ENCODE measurements at regions not wholly inside any gene's neighbourhood (a gene's known extent, or its start where the extent isn't known, plus 50 kb on each side); places are given as distances from the start of the nearest gene placed in this dataset.
"Not testable (repeated sequence)": the region's sequence is repeated elsewhere in the genome, so short reads cannot be mapped to it uniquely, and the experiment has no call there.

- 35 to 69% (median 46%) methylated on average over 2 of the region's 2 CpGs for WGBS, 5 donors
These were observed 261.5 kb downstream of the ADGRL2 start for GRCh38 chr1:82062206-82062605.

DNA sequence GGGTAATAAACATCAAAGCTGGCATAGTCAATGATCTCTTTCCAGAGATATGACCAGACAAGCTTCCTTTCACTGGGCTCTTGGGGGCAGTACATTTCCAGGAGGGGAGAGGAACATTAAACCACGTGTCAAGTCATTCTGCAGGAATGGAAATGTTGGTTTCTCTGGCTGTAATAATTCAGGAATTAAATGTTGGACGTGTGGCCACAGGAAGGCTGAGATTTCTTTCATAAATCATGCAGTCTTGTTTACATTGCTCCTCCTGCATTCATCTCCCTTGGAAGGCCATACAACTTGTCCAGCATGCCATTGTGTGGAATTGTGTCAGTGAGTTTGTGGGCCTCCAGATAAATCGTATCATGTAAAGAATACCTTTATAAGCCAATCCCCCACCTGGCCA lies 259.2 kb downstream of the ADGRL2 start:
- Histone ChIP-seq H3K9me3 (no peaks in the 10 kb centered on the region), H3K36me3 (no peaks in the 10 kb centered on the region), H3K27ac (no peak overlapping the region), H3K4me3 (no peak overlapping the region), H3K27me3 (no peaks in the 10 kb centered on the region), H3K4me1 (no peaks in the 10 kb centered on the region)
- WGBS, 5 donors, result 43 to 66% (median 57%) methylated on average over 3 of the region's 3 CpGs
- no peak for DNase-seq
- intact Hi-C loops (cut with DNase I; ENCODE audit: low total_unique reads), result no loop called here
- TF ChIP-seq EP300 (IDR thresholded peaks at IDR 0.05) (no peak), POLR2AphosphoS5 (IDR thresholded peaks at IDR 0.05) (no peak), POLR2A (IDR thresholded peaks at IDR 0.05) (no peak)
- TF ChIP-seq, protein P1, sequence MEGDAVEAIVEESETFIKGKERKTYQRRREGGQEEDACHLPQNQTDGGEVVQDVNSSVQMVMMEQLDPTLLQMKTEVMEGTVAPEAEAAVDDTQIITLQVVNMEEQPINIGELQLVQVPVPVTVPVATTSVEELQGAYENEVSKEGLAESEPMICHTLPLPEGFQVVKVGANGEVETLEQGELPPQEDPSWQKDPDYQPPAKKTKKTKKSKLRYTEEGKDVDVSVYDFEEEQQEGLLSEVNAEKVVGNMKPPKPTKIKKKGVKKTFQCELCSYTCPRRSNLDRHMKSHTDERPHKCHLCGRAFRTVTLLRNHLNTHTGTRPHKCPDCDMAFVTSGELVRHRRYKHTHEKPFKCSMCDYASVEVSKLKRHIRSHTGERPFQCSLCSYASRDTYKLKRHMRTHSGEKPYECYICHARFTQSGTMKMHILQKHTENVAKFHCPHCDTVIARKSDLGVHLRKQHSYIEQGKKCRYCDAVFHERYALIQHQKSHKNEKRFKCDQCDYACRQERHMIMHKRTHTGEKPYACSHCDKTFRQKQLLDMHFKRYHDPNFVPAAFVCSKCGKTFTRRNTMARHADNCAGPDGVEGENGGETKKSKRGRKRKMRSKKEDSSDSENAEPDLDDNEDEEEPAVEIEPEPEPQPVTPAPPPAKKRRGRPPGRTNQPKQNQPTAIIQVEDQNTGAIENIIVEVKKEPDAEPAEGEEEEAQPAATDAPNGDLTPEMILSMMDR (IDR thresholded peaks at IDR 0.05), result no peak

More at GRCh38 chr1:82062206-82062605, 261.5 kb downstream of the ADGRL2 start:
- intact Hi-C loops (cut with DNase I; ENCODE audit: low total_unique reads), result no loop called here
- Histone ChIP-seq H3K4me3 (no peak overlapping the region), H3K27ac (no peak overlapping the region), H3K27me3 (no peaks in the 10 kb centered on the region), H3K4me1 (no peaks in the 10 kb centered on the region), H3K9me3 (no peaks in the 10 kb centered on the region), H3K36me3 (no peaks in the 10 kb centered on the region)
- TF ChIP-seq POLR2A (IDR thresholded peaks at IDR 0.05), result no peak
- no peak for DNase-seq

GRCh38 chr1:82057011-82057410 lies 256.3 kb downstream of the ADGRL2 start:
- Histone ChIP-seq H3K27me3 (no peaks in the 10 kb centered on the region), H3K27ac (no peak overlapping the region), H3K4me1 (no peaks in the 10 kb centered on the region), H3K36me3 (no peaks in the 10 kb centered on the region), H3K4me3 (no peak overlapping the region), H3K9me3 (no peaks in the 10 kb centered on the region)
- no peak for DNase-seq
- intact Hi-C loops (cut with DNase I; ENCODE audit: low total_unique reads), result no loop called here
- TF ChIP-seq POLR2AphosphoS5 (IDR thresholded peaks at IDR 0.05), result no peak
- TF ChIP-seq, protein P1 (IDR thresholded peaks at IDR 0.05), result no peak
- no peak for TF ChIP-seq POLR2A (IDR thresholded peaks at IDR 0.05)
- TF ChIP-seq EP300 (IDR thresholded peaks at IDR 0.05), result no peak
- WGBS, 5 donors, result 84 to 92% (median 90%) methylated on average over 4 of the region's 4 CpGs

- intact Hi-C loops (cut with DNase I; ENCODE audit: low total_unique reads); H3K36me3 ChIP-seq; H3K9me3 ChIP-seq; H3K4me1 ChIP-seq; H3K27ac ChIP-seq; H3K27me3 ChIP-seq; H3K4me3 ChIP-seq; DNase-seq: not testable (repeated sequence)
- 85 to 93% (median 91%) methylated on average over 4 of the region's 4 CpGs for WGBS, 5 donors
These were observed 254.6 kb downstream of the ADGRL2 start for GRCh38 chr1:82055375-82055774.

DNA sequence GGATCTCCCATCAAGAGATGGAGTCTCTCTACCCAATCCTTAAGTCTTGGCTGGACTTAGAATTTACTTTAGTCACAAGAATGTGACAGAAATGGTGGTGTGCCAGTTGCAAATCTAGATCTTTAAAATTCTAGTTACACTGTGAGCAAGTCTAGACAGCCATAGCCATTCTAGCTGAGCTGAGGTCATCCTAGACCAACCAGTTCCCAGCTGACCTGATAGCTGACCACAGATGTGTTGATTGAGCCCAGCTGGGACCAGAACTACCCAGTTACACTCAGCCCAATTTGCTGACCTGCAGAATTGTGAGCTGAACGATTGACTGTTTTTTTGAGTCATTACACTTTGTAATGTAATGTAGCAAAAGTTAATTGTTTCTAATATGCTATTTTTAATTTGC lies 251.8 kb downstream of the ADGRL2 start:
- Histone ChIP-seq H3K27ac (no peak overlapping the region), H3K36me3 (no peaks in the 10 kb centered on the region), H3K4me1 (no peaks in the 10 kb centered on the region), H3K9me3 (no peaks in the 10 kb centered on the region), H3K4me3 (no peak overlapping the region), H3K27me3 (no peaks in the 10 kb centered on the region)
- WGBS, 5 donors, result 77 to 90% (median 85%) methylated on average over 1 of the region's 1 CpG
- DNase-seq, result no peak
- TF ChIP-seq POLR2AphosphoS5 (IDR thresholded peaks at IDR 0.05) (no peak), EP300 (IDR thresholded peaks at IDR 0.05) (no peak), POLR2A (IDR thresholded peaks at IDR 0.05) (no peak)
- TF ChIP-seq, protein P1 (IDR thresholded peaks at IDR 0.05), result no peak
- intact Hi-C loops (cut with DNase I; ENCODE audit: low total_unique reads), result no loop called here

Measured in stomach (tissue), 8 donors.